HL-60 (cell line): ENCODE measurements at regions not wholly inside any gene's neighbourhood (a gene's known extent, or its start where the extent isn't known, plus 50 kb on each side); places are given as distances from the start of the nearest gene placed in this dataset.
A peak's percentile ranks its signal among the peaks of the same experiment; 100 is the strongest.

Experiments
- DNase-seq, 2 experiments: peaks; one replicate each; pipeline ENCODE4 v3.0.0-alpha.2; 2010 to 2020; ENCODE audit warnings: low read depth in 1 of 2, low spot score in 1 of 2
- H3K27ac ChIP-seq: fragments of 250-450 bp; sonication (Bioruptor Pico); replicated peaks from 2 replicates; pipeline ENCODE4 v1.5.1; 2020; ENCODE audit warnings: mild to moderate bottlenecking, moderate library complexity
- H3K27me3 ChIP-seq: fragments of 250-450 bp; sonication (Bioruptor Pico); 2 replicates; pipeline ENCODE4 v1.5.1; 2021; ENCODE audit warnings: mild to moderate bottlenecking, moderate library complexity; ENCODE audit not compliant: insufficient read depth, poor library complexity, severe bottlenecking
- H3K4me3 ChIP-seq: replicated peaks from 2 replicates; pipeline ENCODE4 v1.5.1; 2011; ENCODE audit warnings: mild to moderate bottlenecking, control low read depth, low read length; ENCODE audit not compliant: insufficient read depth
- GABPA ChIP-seq: IDR thresholded peaks from 2 replicates; pipeline ENCODE4 v1.6.1; 2012; ENCODE audit warnings: low read depth
- POLR2AphosphoS5 ChIP-seq: IDR thresholded peaks from 2 replicates; pipeline ENCODE4 v1.6.1; 2012; ENCODE audit warnings: low read depth
- SPI1 ChIP-seq: IDR thresholded peaks from 2 replicates; pipeline ENCODE4 v1.6.1; 2012; ENCODE audit warnings: low read depth, mild to moderate bottlenecking, borderline replicate concordance
- TF ChIP-seq, protein P1 (sequence below): IDR thresholded peaks from one replicate; pipeline ENCODE4 v1.5.1; 2011; ENCODE audit warnings: low read length, control low read depth, inconsistent platforms; ENCODE audit not compliant: insufficient read depth
- TF ChIP-seq, protein P2 (sequence below): IDR thresholded peaks from 2 replicates; pipeline ENCODE4 v1.6.1; 2012; ENCODE audit warnings: low read depth; ENCODE audit not compliant: insufficient replicate concordance

- no peak for DNase-seq
- no peak overlapping the region for H3K27ac ChIP-seq
These were observed 73.8 kb upstream of the HNRNPA3 start for GRCh38 chr2:177138823-177139222.

GRCh38 chr2:177141866-177142265 lies 70.7 kb upstream of the HNRNPA3 start:
- Histone ChIP-seq H3K27me3 (peaks cover 8% of the 10 kb centered on the region), H3K27ac (no peak overlapping the region), H3K4me3 (no peak overlapping the region)
- no peak for DNase-seq
- TF ChIP-seq GABPA (no peak), SPI1 (no peak), POLR2AphosphoS5 (no peak)
- TF ChIP-seq, protein P1, sequence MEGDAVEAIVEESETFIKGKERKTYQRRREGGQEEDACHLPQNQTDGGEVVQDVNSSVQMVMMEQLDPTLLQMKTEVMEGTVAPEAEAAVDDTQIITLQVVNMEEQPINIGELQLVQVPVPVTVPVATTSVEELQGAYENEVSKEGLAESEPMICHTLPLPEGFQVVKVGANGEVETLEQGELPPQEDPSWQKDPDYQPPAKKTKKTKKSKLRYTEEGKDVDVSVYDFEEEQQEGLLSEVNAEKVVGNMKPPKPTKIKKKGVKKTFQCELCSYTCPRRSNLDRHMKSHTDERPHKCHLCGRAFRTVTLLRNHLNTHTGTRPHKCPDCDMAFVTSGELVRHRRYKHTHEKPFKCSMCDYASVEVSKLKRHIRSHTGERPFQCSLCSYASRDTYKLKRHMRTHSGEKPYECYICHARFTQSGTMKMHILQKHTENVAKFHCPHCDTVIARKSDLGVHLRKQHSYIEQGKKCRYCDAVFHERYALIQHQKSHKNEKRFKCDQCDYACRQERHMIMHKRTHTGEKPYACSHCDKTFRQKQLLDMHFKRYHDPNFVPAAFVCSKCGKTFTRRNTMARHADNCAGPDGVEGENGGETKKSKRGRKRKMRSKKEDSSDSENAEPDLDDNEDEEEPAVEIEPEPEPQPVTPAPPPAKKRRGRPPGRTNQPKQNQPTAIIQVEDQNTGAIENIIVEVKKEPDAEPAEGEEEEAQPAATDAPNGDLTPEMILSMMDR = no peak
- TF ChIP-seq, protein P2, sequence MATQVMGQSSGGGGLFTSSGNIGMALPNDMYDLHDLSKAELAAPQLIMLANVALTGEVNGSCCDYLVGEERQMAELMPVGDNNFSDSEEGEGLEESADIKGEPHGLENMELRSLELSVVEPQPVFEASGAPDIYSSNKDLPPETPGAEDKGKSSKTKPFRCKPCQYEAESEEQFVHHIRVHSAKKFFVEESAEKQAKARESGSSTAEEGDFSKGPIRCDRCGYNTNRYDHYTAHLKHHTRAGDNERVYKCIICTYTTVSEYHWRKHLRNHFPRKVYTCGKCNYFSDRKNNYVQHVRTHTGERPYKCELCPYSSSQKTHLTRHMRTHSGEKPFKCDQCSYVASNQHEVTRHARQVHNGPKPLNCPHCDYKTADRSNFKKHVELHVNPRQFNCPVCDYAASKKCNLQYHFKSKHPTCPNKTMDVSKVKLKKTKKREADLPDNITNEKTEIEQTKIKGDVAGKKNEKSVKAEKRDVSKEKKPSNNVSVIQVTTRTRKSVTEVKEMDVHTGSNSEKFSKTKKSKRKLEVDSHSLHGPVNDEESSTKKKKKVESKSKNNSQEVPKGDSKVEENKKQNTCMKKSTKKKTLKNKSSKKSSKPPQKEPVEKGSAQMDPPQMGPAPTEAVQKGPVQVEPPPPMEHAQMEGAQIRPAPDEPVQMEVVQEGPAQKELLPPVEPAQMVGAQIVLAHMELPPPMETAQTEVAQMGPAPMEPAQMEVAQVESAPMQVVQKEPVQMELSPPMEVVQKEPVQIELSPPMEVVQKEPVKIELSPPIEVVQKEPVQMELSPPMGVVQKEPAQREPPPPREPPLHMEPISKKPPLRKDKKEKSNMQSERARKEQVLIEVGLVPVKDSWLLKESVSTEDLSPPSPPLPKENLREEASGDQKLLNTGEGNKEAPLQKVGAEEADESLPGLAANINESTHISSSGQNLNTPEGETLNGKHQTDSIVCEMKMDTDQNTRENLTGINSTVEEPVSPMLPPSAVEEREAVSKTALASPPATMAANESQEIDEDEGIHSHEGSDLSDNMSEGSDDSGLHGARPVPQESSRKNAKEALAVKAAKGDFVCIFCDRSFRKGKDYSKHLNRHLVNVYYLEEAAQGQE = no peak

More at GRCh38 chr2:177138823-177139222, 73.8 kb upstream of the HNRNPA3 start:
- Histone ChIP-seq H3K4me3 (no peak overlapping the region), H3K27me3 (peaks cover 6% of the 10 kb centered on the region)
- TF ChIP-seq GABPA = no peak
- TF ChIP-seq, protein P1 = no peak
- no peak for TF ChIP-seq SPI1

- H3K27me3 ChIP-seq = peaks cover 16% of the 10 kb centered on the region
- TF ChIP-seq, protein P2 = no peak
- DNase-seq = no peak
- no peak overlapping the region for H3K27ac ChIP-seq
- no peak overlapping the region for H3K4me3 ChIP-seq
These were observed 69.2 kb upstream of the HNRNPA3 start for GRCh38 chr2:177143444-177143843.

DNA sequence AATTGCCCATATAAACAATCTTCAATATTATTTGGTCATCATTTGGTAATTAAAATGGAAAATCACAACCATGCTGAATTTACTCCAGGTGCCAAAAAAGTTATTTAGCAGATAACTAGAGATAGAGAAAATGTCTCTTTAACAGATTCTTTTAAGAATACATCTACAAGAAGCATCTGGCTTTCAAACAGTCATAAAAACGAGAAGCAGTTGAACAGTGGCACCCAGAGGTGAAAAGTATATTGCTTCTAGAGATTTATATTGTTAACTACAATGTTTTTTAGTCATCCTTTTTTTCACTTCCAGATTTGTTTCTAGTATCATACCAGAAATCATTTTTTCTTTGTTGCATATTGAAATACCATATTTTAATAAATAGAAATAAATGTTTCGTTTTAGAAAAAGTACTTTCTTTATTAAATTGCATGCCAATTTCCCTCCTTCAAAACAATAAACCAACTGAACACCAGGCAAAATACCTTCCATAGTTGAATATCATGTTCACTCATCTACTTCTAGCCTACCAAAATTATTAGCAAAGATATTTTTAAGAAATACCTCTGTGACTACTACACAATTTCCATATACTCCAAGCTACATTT lies 65.4 kb upstream of the HNRNPA3 start:
- H3K4me3 ChIP-seq = no peak overlapping the region
- TF ChIP-seq POLR2AphosphoS5 = no peak
- no peak for TF ChIP-seq GABPA
- TF ChIP-seq, protein P1 = peak; percentile 35
- no peak for TF ChIP-seq SPI1
- peak in 1 of 2 experiments; percentile 23 for DNase-seq
- H3K27me3 ChIP-seq = peaks cover 18% of the 10 kb centered on the region
- no peak overlapping the region for H3K27ac ChIP-seq
